ENCODE measurements at regions not wholly inside any gene's neighbourhood (a gene's known extent, or its start where the extent isn't known, plus 50 kb on each side); places are given as distances from the start of the nearest gene placed in this dataset.

GRCh38 chr5:39815711-39816110, 390.9 kb upstream of the DAB2 start:
- ChIA-PET CTCF (no interaction called here), POLR2A (no interaction called here)
- no peak overlapping the region for H3K4me3 ChIP-seq (ENCODE audit: low read depth, low read length)
- no peak for TF ChIP-seq CTCF (IDR thresholded peaks at IDR 0.05; ENCODE audit: insufficient read depth, low read length, missing control alignments)
- no peak for DNase-seq (ENCODE audit: low read depth, low spot score)

GRCh38 chr5:39811381-39811780, 386.6 kb upstream of the DAB2 start:
- POLR2A ChIA-PET = no interaction called here
- no peak overlapping the region for H3K4me3 ChIP-seq (ENCODE audit: low read depth, low read length)

GRCh38 chr5:39808656-39809055, 383.9 kb upstream of the DAB2 start:
- TF ChIP-seq CTCF (IDR thresholded peaks at IDR 0.05; ENCODE audit: insufficient read depth, low read length, missing control alignments) = no peak
- no peak overlapping the region for H3K4me3 ChIP-seq (ENCODE audit: low read depth, low read length)
- no peak for DNase-seq (ENCODE audit: low read depth, low spot score)
- POLR2A ChIA-PET = no interaction called here
- CTCF ChIA-PET = no interaction called here

More at GRCh38 chr5:39811381-39811780, 386.6 kb upstream of the DAB2 start:
- CTCF ChIA-PET = no interaction called here
- DNase-seq (ENCODE audit: low read depth, low spot score) = no peak
- no peak for TF ChIP-seq CTCF (IDR thresholded peaks at IDR 0.05; ENCODE audit: insufficient read depth, low read length, missing control alignments)

- no peak overlapping the region for H3K4me3 ChIP-seq (ENCODE audit: low read depth, low read length)
- no peak for DNase-seq (ENCODE audit: low read depth, low spot score)
- CTCF ChIA-PET = no interaction called here
- POLR2A ChIA-PET = no interaction called here
- no peak for TF ChIP-seq CTCF (IDR thresholded peaks at IDR 0.05; ENCODE audit: insufficient read depth, low read length, missing control alignments)
Observed at GRCh38 chr5:39801306-39801705, 376.5 kb upstream of the DAB2 start.

GRCh38 chr5:39800042-39800601, 375.3 kb upstream of the DAB2 start:
- POLR2A ChIA-PET = no interaction called here
- DNase-seq (ENCODE audit: low read depth, low spot score) = no peak
- no peak overlapping the region for H3K4me3 ChIP-seq (ENCODE audit: low read depth, low read length)
- TF ChIP-seq CTCF (IDR thresholded peaks at IDR 0.05; ENCODE audit: insufficient read depth, low read length, missing control alignments) = no peak
- CTCF ChIA-PET = no interaction called here

GRCh38 chr5:39799242-39799641, 374.5 kb upstream of the DAB2 start:
- no peak for TF ChIP-seq CTCF (IDR thresholded peaks at IDR 0.05; ENCODE audit: insufficient read depth, low read length, missing control alignments)
- H3K4me3 ChIP-seq (ENCODE audit: low read depth, low read length) = no peak overlapping the region
- CTCF ChIA-PET = no interaction called here
- POLR2A ChIA-PET = no interaction called here
- no peak for DNase-seq (ENCODE audit: low read depth, low spot score)
